Ishikawa (cell line): ENCODE measurements at regions not wholly inside any gene's neighbourhood (a gene's known extent, or its start where the extent isn't known, plus 50 kb on each side); places are given as distances from the start of the nearest gene placed in this dataset.

Source experiments
- CEBPB ChIP-seq: IDR thresholded peaks from 2 replicates; pipeline ENCODE4 v1.6.1; 2012
- CREB1 ChIP-seq: IDR thresholded peaks from 2 replicates; pipeline ENCODE4 v1.6.1; 2012; ENCODE audit warnings: low read depth
- EGR1 ChIP-seq: IDR thresholded peaks from 2 replicates; pipeline ENCODE4 v1.6.1; 2012
- EP300 ChIP-seq: IDR thresholded peaks from 2 replicates; pipeline ENCODE4 v1.6.1; 2012; ENCODE audit warnings: borderline replicate concordance
- FOXM1 ChIP-seq: IDR thresholded peaks from 2 replicates; pipeline ENCODE4 v1.6.1; 2012; ENCODE audit warnings: low read depth, borderline replicate concordance
- MAX ChIP-seq: IDR thresholded peaks from 2 replicates; pipeline ENCODE4 v1.6.1; 2012
- NFIC ChIP-seq: IDR thresholded peaks from 2 replicates; pipeline ENCODE4 v1.6.1; 2012
- RAD21 ChIP-seq: IDR thresholded peaks from 2 replicates; pipeline ENCODE4 v1.6.1; 2012; ENCODE audit warnings: low read depth
- REST ChIP-seq: IDR thresholded peaks from 2 replicates; pipeline ENCODE4 v1.6.1; 2012; ENCODE audit warnings: low read depth, mild to moderate bottlenecking
- TAF1 ChIP-seq: IDR thresholded peaks from 2 replicates; pipeline ENCODE4 v1.6.1; 2012; ENCODE audit warnings: low read depth, mild to moderate bottlenecking
- TCF12 ChIP-seq: IDR thresholded peaks from 2 replicates; pipeline ENCODE4 v1.6.1; 2012; ENCODE audit warnings: low read depth
- TEAD4 ChIP-seq: IDR thresholded peaks from 2 replicates; pipeline ENCODE4 v1.6.1; 2012
- USF1 ChIP-seq: IDR thresholded peaks from 2 replicates; pipeline ENCODE4 v1.6.1; 2012
- YY1 ChIP-seq: IDR thresholded peaks from 2 replicates; pipeline ENCODE4 v1.6.1; 2012; ENCODE audit warnings: low read depth
- ZBTB7A ChIP-seq: IDR thresholded peaks from 2 replicates; pipeline ENCODE4 v1.6.1; 2012; ENCODE audit warnings: low read depth

DNA sequence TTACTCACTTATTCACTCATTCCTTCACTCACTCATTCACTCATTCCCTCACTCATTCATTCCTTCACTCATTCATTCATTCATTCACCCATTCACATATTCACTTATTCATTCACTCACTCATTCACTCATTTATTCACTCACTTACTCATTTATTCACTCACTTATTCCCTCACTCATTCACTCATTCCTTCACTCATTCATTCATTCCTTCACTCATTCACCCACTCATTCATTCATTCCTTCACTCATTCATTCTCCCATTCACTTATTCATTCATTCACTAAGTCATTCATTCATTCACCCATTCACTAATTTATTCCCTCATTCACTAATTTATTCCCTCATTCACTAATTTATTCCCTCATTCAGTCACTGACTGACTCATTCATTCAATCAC lies 127.6 kb downstream of the EDN3 start:
- TF ChIP-seq RAD21, result no peak
- no peak for TF ChIP-seq USF1
- no peak for TF ChIP-seq CREB1
- TF ChIP-seq NFIC, result no peak
- no peak for TF ChIP-seq FOXM1
- TF ChIP-seq TAF1, result no peak
- no peak for TF ChIP-seq EGR1

- no peak for TF ChIP-seq EP300
- no peak for TF ChIP-seq RAD21
- TF ChIP-seq USF1, result no peak
- no peak for TF ChIP-seq NFIC
- no peak for TF ChIP-seq CEBPB
- no peak for TF ChIP-seq YY1
These were observed 128.2 kb downstream of the EDN3 start for GRCh38 chr20:59428441-59429205.

DNA sequence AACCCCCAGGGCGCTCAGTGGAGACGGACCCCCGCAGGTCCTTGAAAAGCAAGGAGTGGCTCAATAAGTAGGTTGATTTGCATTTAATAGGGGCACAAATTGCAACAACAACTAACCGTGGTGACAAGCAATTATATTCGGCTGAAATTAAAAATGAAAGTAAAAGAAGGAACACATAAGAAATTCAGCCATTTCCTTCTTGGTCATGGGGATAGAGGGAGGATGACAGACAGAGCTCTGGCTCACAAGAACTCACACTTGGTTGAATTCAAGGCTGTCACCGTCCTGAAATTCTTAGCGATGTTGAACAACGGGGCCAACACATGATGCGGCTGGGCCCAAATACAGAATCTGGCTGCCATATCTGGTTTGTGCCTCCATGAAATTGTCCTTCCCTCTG lies 129.0 kb downstream of the EDN3 start:
- TF ChIP-seq TEAD4 (no peak), NFIC (no peak), FOXM1 (no peak), MAX (no peak), CREB1 (no peak), TCF12 (no peak), YY1 (no peak), EP300 (no peak), RAD21 (no peak), USF1 (no peak), TAF1 (no peak), CEBPB (no peak), ZBTB7A (no peak), REST (no peak), EGR1 (no peak)

DNA sequence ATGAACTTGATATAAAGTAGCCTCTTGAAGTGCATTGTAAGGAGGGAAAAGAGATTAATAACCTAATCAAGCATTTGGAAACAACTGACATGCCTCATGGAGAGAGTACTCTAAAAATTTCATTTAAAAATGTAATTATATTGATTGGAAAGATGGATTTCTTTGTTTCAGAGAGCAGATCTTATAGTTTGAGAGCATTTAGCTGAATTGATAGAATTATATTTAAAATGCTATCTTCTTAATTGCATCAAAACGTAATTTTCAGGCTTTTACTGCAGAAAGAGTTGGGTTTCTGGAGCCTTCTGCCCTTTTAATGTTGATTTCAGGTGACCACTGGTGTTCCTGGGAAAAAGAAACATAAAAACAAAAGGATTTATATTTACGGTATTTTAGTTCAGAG lies 130.6 kb downstream of the EDN3 start:
- TF ChIP-seq EGR1 (no peak), YY1 (no peak), ZBTB7A (no peak), NFIC (no peak)

GRCh38 chr20:59434960-59435359 lies 134.5 kb downstream of the EDN3 start:
- TF ChIP-seq YY1 (no peak), NFIC (no peak), CREB1 (no peak), ZBTB7A (no peak), MAX (no peak), RAD21 (no peak), REST (no peak), EGR1 (no peak), USF1 (no peak), CEBPB (no peak), TCF12 (no peak), TAF1 (no peak), TEAD4 (no peak), FOXM1 (no peak), EP300 (no peak)

DNA sequence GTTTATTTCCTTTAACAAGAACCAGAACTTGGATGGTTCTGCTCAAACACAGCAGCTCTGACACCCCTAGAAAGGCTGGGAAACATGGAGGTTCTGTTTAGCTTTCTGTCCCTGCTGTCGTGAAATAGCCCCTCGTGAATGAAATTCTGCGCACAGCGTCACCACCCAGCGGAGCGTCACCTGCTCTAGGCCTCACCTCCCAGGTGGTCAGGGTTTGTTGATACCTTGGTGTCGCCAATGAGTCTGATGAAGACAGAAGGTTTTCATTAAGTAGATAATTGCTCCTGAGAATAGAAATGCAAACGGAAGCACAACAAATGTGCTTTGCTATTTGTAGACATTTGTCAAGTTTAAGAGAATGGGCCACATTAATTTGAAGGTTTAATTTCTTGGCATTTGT lies 135.1 kb downstream of the EDN3 start:
- TF ChIP-seq CREB1, result no peak
- no peak for TF ChIP-seq TEAD4
- TF ChIP-seq MAX, result no peak
- no peak for TF ChIP-seq YY1
- no peak for TF ChIP-seq FOXM1
- TF ChIP-seq EP300, result no peak
- no peak for TF ChIP-seq TAF1
- no peak for TF ChIP-seq TCF12
- no peak for TF ChIP-seq REST
- no peak for TF ChIP-seq ZBTB7A
